Astrocyte (in vitro differentiated cells and primary cell): ENCODE measurements at regions not wholly inside any gene's neighbourhood (a gene's known extent, or its start where the extent isn't known, plus 50 kb on each side); places are given as distances from the start of the nearest gene placed in this dataset.

Experiments used
- EZH2 ChIP-seq: IDR thresholded peaks from 2 replicates; pipeline ENCODE4 v1.6.1; 2012; ENCODE audit warnings: mild to moderate bottlenecking, low read length, inconsistent platforms; ENCODE audit not compliant: insufficient read depth
- TF ChIP-seq, protein P1 (sequence below): IDR thresholded peaks from 2 replicates; pipeline ENCODE4 v1.5.1; 2011; ENCODE audit warnings: low read depth, mild to moderate bottlenecking, inconsistent platforms, low read length, moderate library complexity; ENCODE audit not compliant: insufficient read depth

DNA sequence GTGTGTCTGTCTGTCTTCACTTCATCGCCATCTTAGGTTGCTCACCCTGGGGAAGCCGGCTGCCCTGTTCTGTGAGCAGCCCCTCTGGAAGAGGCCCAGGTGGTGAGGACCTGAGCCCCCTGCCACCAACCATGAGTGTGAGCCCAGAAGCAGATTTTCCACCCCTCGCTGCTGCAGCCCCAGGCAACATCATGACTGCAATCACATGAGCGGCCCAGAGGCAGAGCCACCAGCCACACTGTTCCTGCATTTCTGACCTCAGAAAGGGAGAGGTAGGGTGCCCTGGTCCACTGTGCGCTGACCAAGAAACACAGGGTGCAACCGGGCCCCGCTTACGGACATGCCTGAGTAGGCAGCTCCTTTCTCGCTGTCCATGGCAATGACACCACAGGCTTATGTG lies 92.3 kb upstream of the IQSEC1 start:
- TF ChIP-seq EZH2: no peak
- TF ChIP-seq, protein P1, sequence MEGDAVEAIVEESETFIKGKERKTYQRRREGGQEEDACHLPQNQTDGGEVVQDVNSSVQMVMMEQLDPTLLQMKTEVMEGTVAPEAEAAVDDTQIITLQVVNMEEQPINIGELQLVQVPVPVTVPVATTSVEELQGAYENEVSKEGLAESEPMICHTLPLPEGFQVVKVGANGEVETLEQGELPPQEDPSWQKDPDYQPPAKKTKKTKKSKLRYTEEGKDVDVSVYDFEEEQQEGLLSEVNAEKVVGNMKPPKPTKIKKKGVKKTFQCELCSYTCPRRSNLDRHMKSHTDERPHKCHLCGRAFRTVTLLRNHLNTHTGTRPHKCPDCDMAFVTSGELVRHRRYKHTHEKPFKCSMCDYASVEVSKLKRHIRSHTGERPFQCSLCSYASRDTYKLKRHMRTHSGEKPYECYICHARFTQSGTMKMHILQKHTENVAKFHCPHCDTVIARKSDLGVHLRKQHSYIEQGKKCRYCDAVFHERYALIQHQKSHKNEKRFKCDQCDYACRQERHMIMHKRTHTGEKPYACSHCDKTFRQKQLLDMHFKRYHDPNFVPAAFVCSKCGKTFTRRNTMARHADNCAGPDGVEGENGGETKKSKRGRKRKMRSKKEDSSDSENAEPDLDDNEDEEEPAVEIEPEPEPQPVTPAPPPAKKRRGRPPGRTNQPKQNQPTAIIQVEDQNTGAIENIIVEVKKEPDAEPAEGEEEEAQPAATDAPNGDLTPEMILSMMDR: no peak
